ENCODE measurements at regions not wholly inside any gene's neighbourhood (a gene's known extent, or its start where the extent isn't known, plus 50 kb on each side); places are given as distances from the start of the nearest gene placed in this dataset.

GRCh38 chr1:170240409-170240808, 94.7 kb downstream of the NTMT2 start:
- no peak overlapping the region for H3K27ac ChIP-seq
- no peak for ATAC-seq
- no peaks in the 10 kb centered on the region for H3K9me3 ChIP-seq
- no peak for TF ChIP-seq EP300 (IDR thresholded peaks at IDR 0.05)
- no peak for TF ChIP-seq POLR2AphosphoS5 (IDR thresholded peaks at IDR 0.05)
- TF ChIP-seq POLR2A (IDR thresholded peaks at IDR 0.05), result no peak
- no peaks in the 10 kb centered on the region for H3K36me3 ChIP-seq
- H3K4me3 ChIP-seq, result no peak overlapping the region
- no peaks in the 10 kb centered on the region for H3K27me3 ChIP-seq
- no peaks in the 10 kb centered on the region for H3K4me1 ChIP-seq
- WGBS, 2 donors (ENCODE audit: low coverage in 1 of 2), result 48 to 78% methylated on average over 2 of the region's 2 CpGs

DNA sequence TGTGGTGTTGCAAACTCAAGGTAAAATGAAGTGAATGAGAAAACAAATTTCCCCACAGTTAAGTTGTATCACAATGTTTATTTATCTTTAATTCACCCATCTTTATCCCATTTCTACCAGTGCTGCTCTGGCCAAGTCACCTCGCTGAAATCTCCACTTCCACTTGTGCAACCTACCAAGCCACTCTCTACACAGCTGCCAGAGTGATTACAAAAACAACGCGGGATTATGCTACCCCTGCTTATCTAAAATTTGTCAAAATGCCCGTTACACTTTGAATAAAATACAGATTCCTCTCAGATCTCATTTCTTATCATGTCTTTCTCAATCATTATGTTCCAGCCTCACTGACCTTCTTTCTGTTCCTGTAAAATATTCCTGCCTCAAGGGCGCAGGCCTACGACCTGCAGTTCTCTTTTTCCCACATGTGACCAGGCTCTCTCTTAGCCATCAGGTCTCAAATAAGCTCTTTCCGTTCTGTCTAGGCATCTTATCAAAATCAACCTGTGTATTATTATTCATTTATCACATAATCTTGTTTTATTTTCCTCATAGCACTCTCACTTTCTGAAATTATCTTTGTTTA, 95.6 kb downstream of the NTMT2 start:
- H3K4me1 ChIP-seq, result no peaks in the 10 kb centered on the region
- no peaks in the 10 kb centered on the region for H3K9me3 ChIP-seq
- H3K27me3 ChIP-seq, result no peaks in the 10 kb centered on the region
- 53 to 84% methylated on average over 7 of the region's 7 CpGs for WGBS, 2 donors (ENCODE audit: low coverage in 1 of 2)
- peak; percentile 70 for ATAC-seq
- no peaks in the 10 kb centered on the region for H3K36me3 ChIP-seq
- H3K4me3 ChIP-seq, result no peak overlapping the region
- TF ChIP-seq EP300 (IDR thresholded peaks at IDR 0.05), result no peak
- TF ChIP-seq POLR2AphosphoS5 (IDR thresholded peaks at IDR 0.05), result no peak
- TF ChIP-seq POLR2A (IDR thresholded peaks at IDR 0.05), result no peak
- TF ChIP-seq, protein P1, sequence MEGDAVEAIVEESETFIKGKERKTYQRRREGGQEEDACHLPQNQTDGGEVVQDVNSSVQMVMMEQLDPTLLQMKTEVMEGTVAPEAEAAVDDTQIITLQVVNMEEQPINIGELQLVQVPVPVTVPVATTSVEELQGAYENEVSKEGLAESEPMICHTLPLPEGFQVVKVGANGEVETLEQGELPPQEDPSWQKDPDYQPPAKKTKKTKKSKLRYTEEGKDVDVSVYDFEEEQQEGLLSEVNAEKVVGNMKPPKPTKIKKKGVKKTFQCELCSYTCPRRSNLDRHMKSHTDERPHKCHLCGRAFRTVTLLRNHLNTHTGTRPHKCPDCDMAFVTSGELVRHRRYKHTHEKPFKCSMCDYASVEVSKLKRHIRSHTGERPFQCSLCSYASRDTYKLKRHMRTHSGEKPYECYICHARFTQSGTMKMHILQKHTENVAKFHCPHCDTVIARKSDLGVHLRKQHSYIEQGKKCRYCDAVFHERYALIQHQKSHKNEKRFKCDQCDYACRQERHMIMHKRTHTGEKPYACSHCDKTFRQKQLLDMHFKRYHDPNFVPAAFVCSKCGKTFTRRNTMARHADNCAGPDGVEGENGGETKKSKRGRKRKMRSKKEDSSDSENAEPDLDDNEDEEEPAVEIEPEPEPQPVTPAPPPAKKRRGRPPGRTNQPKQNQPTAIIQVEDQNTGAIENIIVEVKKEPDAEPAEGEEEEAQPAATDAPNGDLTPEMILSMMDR (IDR thresholded peaks at IDR 0.05), result no peak
- H3K27ac ChIP-seq, result no peak overlapping the region

DNA sequence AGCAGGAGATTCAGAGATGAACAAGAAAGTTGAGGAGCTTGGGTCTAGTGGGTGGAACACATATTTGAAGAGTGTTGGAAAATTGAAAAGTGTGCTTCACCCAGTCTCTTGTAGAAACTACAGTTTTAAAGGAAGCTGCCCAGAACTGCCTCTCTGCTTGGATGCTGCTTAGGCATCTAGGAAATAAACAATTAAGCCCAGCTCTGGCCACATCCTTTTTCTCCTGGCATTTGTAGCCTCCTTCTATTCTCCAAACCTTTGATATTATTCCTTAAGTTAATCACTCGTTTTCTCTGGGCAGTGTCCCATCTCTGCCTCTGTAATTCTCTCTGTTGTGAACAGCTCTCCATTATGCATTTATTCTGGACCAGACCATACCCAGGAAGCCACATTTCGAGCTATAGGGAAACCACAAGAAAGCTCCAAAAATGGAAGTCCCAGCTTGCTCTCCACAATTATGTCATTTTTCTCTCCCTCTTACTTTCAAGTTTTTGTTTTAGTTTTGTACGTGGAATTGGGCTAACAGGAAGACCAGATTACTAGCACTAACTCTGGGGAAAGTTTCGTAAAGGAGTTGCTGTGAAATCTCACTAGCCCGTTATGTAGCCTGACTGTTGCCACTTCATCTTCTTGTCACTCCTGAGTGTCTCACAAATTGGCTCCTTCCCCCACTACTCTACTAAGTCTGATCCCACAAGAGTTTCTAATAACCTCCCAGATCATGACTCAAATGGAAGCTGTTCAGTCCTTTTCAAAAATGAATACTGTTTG, 102.2 kb downstream of the NTMT2 start:
- 52 to 69% methylated on average over 4 to 5 of the region's 5 CpGs for WGBS, 2 donors (ENCODE audit: low coverage in 1 of 2)
- Histone ChIP-seq H3K27me3 (no peaks in the 10 kb centered on the region), H3K27ac (no peak overlapping the region), H3K4me1 (no peaks in the 10 kb centered on the region), H3K36me3 (no peaks in the 10 kb centered on the region), H3K4me3 (no peak overlapping the region), H3K9me3 (peaks cover 0 to 13% (median 0%) of the 10 kb centered on the region in 3 donors)
- ATAC-seq, result no peak
- TF ChIP-seq POLR2A (IDR thresholded peaks at IDR 0.05), result no peak

GRCh38 chr1:170250531-170251276, 104.9 kb downstream of the NTMT2 start:
- H3K4me3 ChIP-seq, result no peak overlapping the region
- no peaks in the 10 kb centered on the region for H3K36me3 ChIP-seq
- no peak overlapping the region for H3K27ac ChIP-seq
- ATAC-seq, result no peak
- H3K4me1 ChIP-seq, result no peaks in the 10 kb centered on the region
- WGBS, 2 donors (ENCODE audit: low coverage in 1 of 2), result 100% methylated on average over 1 of the region's 28 CpGs; no CpG with 5 or more reads in 1 of the 2 donors
- H3K9me3 ChIP-seq, result peaks cover 0 to 13% (median 0%) of the 10 kb centered on the region in 3 donors
- TF ChIP-seq POLR2A (IDR thresholded peaks at IDR 0.05) (no peak), POLR2AphosphoS5 (IDR thresholded peaks at IDR 0.05) (no peak)
- no peaks in the 10 kb centered on the region for H3K27me3 ChIP-seq

DNA sequence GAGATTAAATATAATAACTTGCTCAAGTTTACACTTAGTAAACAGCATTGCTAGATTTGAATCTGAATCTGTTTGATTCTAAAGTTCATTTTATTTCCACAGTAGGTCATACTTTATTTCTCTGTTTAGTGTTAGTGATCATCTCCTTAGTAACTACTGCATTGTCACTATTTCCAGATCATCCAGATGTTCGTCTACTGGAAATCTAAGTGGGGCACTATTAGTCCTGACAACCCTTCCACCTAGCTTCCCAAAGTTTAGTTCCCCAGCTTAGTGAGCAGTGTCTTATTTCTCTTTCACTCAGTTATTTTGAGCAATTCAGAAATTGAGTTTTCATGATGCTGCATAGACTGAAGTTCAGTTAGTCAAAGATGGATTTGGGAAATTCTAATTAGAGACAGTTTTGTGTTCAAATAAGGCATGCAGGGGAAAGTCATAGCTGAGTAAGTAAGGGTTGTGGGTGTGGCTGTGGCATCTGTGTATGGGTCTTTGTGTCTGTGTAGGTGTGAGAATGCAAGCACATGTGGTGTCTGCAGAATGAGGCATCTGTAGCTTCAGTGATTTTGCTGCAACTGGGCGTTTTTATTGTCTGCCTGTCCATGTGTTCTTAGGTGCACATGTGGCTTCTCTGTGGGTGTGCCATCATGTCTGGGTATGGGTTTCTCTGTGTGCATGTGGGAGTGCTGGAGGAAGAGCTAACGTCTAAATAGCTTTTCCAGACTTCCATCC, 107.3 kb downstream of the NTMT2 start:
- WGBS, 2 donors (ENCODE audit: low coverage in 1 of 2), result 53 to 57% methylated on average over 2 to 3 of the region's 3 CpGs
- no peaks in the 10 kb centered on the region for H3K36me3 ChIP-seq
- no peak for TF ChIP-seq EP300 (IDR thresholded peaks at IDR 0.05)
- TF ChIP-seq, protein P1 (IDR thresholded peaks at IDR 0.05), result no peak
- TF ChIP-seq POLR2A (IDR thresholded peaks at IDR 0.05), result no peak
- TF ChIP-seq POLR2AphosphoS5 (IDR thresholded peaks at IDR 0.05), result no peak
- no peaks in the 10 kb centered on the region for H3K4me1 ChIP-seq
- no peaks in the 10 kb centered on the region for H3K27me3 ChIP-seq
- no peak overlapping the region for H3K27ac ChIP-seq
- H3K9me3 ChIP-seq, result peaks cover 0 to 13% (median 0%) of the 10 kb centered on the region in 3 donors
- ATAC-seq, result no peak
- H3K4me3 ChIP-seq, result no peak overlapping the region

GRCh38 chr1:170254371-170254770, 108.6 kb downstream of the NTMT2 start:
- no peaks in the 10 kb centered on the region for H3K36me3 ChIP-seq
- H3K27ac ChIP-seq, result no peak overlapping the region
- H3K4me3 ChIP-seq, result no peak overlapping the region
- ATAC-seq, result no peak
- TF ChIP-seq POLR2AphosphoS5 (IDR thresholded peaks at IDR 0.05) (no peak), POLR2A (IDR thresholded peaks at IDR 0.05) (no peak), EP300 (IDR thresholded peaks at IDR 0.05) (no peak)
- TF ChIP-seq, protein P1 (IDR thresholded peaks at IDR 0.05), result no peak
- H3K27me3 ChIP-seq, result no peaks in the 10 kb centered on the region
- 80 to 95% methylated on average over 2 to 3 of the region's 3 CpGs for WGBS, 2 donors (ENCODE audit: low coverage in 1 of 2)
- H3K9me3 ChIP-seq, result peaks cover 0 to 13% (median 0%) of the 10 kb centered on the region in 3 donors
- H3K4me1 ChIP-seq, result no peaks in the 10 kb centered on the region

Measured in gastroesophageal sphincter (tissue), 4 donors.